GM06990 (cell line): ENCODE measurements at regions not wholly inside any gene's neighbourhood (a gene's known extent, or its start where the extent isn't known, plus 50 kb on each side); places are given as distances from the start of the nearest gene placed in this dataset.

Source experiments
- DNase-seq: peaks from one replicate; pipeline ENCODE4 v3.0.0-alpha.2; 2011; ENCODE audit not compliant: insufficient read length; ENCODE audit errors: extremely low read depth
- H3K27me3 ChIP-seq: replicated peaks from 2 replicates; pipeline ENCODE4 v1.6.0; 2011; ENCODE audit warnings: low read length; ENCODE audit not compliant: control insufficient read depth, insufficient read depth
- H3K36me3 ChIP-seq: 2 replicates; pipeline ENCODE4 v1.5.1; 2011; ENCODE audit warnings: low read length; ENCODE audit not compliant: control insufficient read depth, insufficient read depth
- H3K4me3 ChIP-seq: replicated peaks from 2 replicates; pipeline ENCODE4 v1.5.1; 2011; ENCODE audit warnings: low read depth, mild to moderate bottlenecking, control low read depth, low read length
- TF ChIP-seq, protein P1 (sequence below): IDR thresholded peaks from 2 replicates; pipeline ENCODE4 v1.5.1; 2011; ENCODE audit warnings: low read length, control low read depth, mild to moderate bottlenecking, inconsistent platforms; ENCODE audit not compliant: insufficient read depth, poor library complexity, severe bottlenecking

- Histone ChIP-seq H3K36me3 (no peaks in the 10 kb centered on the region), H3K27me3 (no peaks in the 10 kb centered on the region), H3K4me3 (no peak overlapping the region)
- TF ChIP-seq, protein P1, sequence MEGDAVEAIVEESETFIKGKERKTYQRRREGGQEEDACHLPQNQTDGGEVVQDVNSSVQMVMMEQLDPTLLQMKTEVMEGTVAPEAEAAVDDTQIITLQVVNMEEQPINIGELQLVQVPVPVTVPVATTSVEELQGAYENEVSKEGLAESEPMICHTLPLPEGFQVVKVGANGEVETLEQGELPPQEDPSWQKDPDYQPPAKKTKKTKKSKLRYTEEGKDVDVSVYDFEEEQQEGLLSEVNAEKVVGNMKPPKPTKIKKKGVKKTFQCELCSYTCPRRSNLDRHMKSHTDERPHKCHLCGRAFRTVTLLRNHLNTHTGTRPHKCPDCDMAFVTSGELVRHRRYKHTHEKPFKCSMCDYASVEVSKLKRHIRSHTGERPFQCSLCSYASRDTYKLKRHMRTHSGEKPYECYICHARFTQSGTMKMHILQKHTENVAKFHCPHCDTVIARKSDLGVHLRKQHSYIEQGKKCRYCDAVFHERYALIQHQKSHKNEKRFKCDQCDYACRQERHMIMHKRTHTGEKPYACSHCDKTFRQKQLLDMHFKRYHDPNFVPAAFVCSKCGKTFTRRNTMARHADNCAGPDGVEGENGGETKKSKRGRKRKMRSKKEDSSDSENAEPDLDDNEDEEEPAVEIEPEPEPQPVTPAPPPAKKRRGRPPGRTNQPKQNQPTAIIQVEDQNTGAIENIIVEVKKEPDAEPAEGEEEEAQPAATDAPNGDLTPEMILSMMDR, result no peak
- no peak for DNase-seq
These were observed 662.4 kb downstream of the UTRN start for GRCh38 chr6:144947398-144947976.

DNA sequence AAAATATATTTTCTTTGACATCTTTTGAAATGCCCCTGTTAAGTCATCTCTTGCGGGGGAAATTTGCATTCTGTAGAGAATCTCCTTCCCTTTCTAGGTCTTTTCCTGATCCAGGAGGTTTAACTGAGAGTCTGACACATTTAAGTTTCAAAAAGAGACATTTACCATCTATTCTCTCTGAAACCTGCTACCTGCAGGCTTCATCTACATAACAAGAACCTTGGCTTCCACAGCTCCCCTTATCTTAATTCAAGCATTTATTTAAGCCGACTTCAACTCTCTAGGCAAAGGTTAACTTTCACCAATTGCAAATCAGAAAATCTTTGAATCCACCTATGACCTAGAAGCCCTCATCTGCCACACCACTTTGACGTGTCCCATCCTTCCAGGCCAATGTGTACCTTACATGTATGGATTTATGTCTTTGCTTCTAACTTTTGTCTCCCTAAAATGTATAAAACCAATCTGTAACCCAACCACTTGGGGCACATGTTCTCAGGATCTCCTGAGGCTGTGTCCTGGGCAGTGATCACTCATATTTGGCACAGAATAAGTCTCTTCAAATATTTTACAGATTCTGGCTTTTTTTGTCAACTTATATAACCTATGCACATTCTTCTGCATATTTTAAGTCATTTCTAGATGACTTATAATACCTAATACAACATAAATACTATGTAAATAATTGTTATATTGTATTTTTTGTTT lies 666.7 kb downstream of the UTRN start:
- H3K27me3 ChIP-seq, result no peaks in the 10 kb centered on the region
- TF ChIP-seq, protein P1, result no peak
- no peaks in the 10 kb centered on the region for H3K36me3 ChIP-seq
- DNase-seq, result no peak
- no peak overlapping the region for H3K4me3 ChIP-seq

GRCh38 chr6:144952456-144953240 lies 667.5 kb downstream of the UTRN start:
- TF ChIP-seq, protein P1, result no peak

GRCh38 chr6:144953552-144954240 lies 668.6 kb downstream of the UTRN start:
- DNase-seq, result no peak
- TF ChIP-seq, protein P1, result no peak
- H3K4me3 ChIP-seq, result no peak overlapping the region
- H3K36me3 ChIP-seq, result no peaks in the 10 kb centered on the region
- no peaks in the 10 kb centered on the region for H3K27me3 ChIP-seq

More at GRCh38 chr6:144952456-144953240, 667.5 kb downstream of the UTRN start:
- no peaks in the 10 kb centered on the region for H3K36me3 ChIP-seq
- no peak overlapping the region for H3K4me3 ChIP-seq
- no peak for DNase-seq
- H3K27me3 ChIP-seq, result no peaks in the 10 kb centered on the region

GRCh38 chr6:144954241-144954556 lies 669.1 kb downstream of the UTRN start:
- no peak for DNase-seq
- no peaks in the 10 kb centered on the region for H3K27me3 ChIP-seq
- H3K36me3 ChIP-seq, result no peaks in the 10 kb centered on the region
- no peak overlapping the region for H3K4me3 ChIP-seq
- TF ChIP-seq, protein P1, result no peak
